SU-DHL-6 (cell line): ENCODE measurements at regions not wholly inside any gene's neighbourhood (a gene's known extent, or its start where the extent isn't known, plus 50 kb on each side); places are given as distances from the start of the nearest gene placed in this dataset.

Experiments
- H2AFZ ChIP-seq: fragments of 200-600 bp; sonication (generic); 2 replicates; pipeline ENCODE4 v1.6.1; 2014; ENCODE audit warnings: low read depth, mild to moderate bottlenecking, moderate library complexity, mixed read lengths, antibody characterized with exemption, low read length; ENCODE audit not compliant: severe bottlenecking
- H3F3A ChIP-seq: fragments of 200-600 bp; shearing (Covaris generic); 2 replicates; pipeline ENCODE4 v1.6.0; 2016; ENCODE audit warnings: antibody characterized with exemption, mild to moderate bottlenecking; ENCODE audit not compliant: insufficient read depth
- H3K27ac ChIP-seq: fragments of 200-600 bp; sonication (generic); 2 replicates; pipeline ENCODE4 v1.5.1; 2016; ENCODE audit warnings: low read depth, mild to moderate bottlenecking, low read length, moderate library complexity, mixed read lengths
- H3K27me3 ChIP-seq: fragments of 200-600 bp; sonication (generic), shearing (Covaris generic); 2 replicates; pipeline ENCODE4 v1.6.0; 2014; ENCODE audit warnings: mild to moderate bottlenecking, low read length
- H3K36me3 ChIP-seq: fragments of 200-600 bp; sonication (generic); 2 replicates; pipeline ENCODE4 v1.6.1; 2014; ENCODE audit warnings: mild to moderate bottlenecking, low read length, mixed read lengths
- H3K4me2 ChIP-seq: fragments of 300-600, 200-600 bp; shearing (Covaris generic), sonication (generic); 2 replicates; pipeline ENCODE4 v1.6.0; 2014; ENCODE audit warnings: low read length, low read depth, mild to moderate bottlenecking; ENCODE audit not compliant: poor library complexity, severe bottlenecking
- H3K4me3 ChIP-seq: fragments of 200-600 bp; sonication (generic); 2 replicates; pipeline ENCODE4 v1.5.1; 2014; ENCODE audit warnings: antibody characterized with exemption, low read length, mild to moderate bottlenecking, mixed read lengths; ENCODE audit not compliant: insufficient read depth, poor library complexity, severe bottlenecking
- H3K79me2 ChIP-seq: fragments of 200-600 bp; sonication (generic); 2 replicates; pipeline ENCODE4 v1.6.1; 2014; ENCODE audit warnings: mild to moderate bottlenecking, low read length, moderate library complexity; ENCODE audit not compliant: insufficient read depth
- H3K9ac ChIP-seq: fragments of 200-600 bp; sonication (generic); 2 replicates; pipeline ENCODE4 v1.7.0; 2014; ENCODE audit warnings: mild to moderate bottlenecking, low read length
- H3K9me2 ChIP-seq: fragments of 200-600 bp; sonication (generic); replicated peaks from 2 replicates; pipeline ENCODE4 v1.6.1; 2014; ENCODE audit warnings: low read length; ENCODE audit not compliant: insufficient read depth
- H3K9me3 ChIP-seq: fragments of 200-600 bp; sonication (generic); 2 replicates; pipeline ENCODE4 v1.6.1; 2014; ENCODE audit warnings: low read length, mixed read lengths; ENCODE audit not compliant: insufficient read depth
- H4K20me1 ChIP-seq: fragments of 200-600 bp; sonication (generic); 2 replicates; pipeline ENCODE4 v1.6.1; 2014; ENCODE audit warnings: low read depth, mild to moderate bottlenecking, antibody characterized with exemption, low read length, moderate library complexity, mixed read lengths
- CTCF ChIP-seq: fragments of 200-600 bp; sonication (generic); IDR thresholded peaks from one replicate; pipeline ENCODE4 v1.5.1; 2017; ENCODE audit warnings: antibody characterized with exemption, mild to moderate bottlenecking, low read length, moderate library complexity; ENCODE audit not compliant: insufficient read depth, poor library complexity, severe bottlenecking
- EZH2phosphoT487 ChIP-seq: fragments of 200-600 bp; sonication (generic), shearing (Covaris generic); conservative IDR thresholded peaks from 2 replicates; pipeline ENCODE4 v1.6.1; 2018; ENCODE audit warnings: mild to moderate bottlenecking, antibody characterized with exemption, low read length, moderate library complexity, mixed read lengths

- H3K4me3 ChIP-seq, result no peak overlapping the region
- TF ChIP-seq EZH2phosphoT487 (no peak), CTCF (no peak)
- H3K9ac ChIP-seq, result no peak overlapping the region
- H3K9me2 ChIP-seq, result no peaks in the 10 kb centered on the region
- H3K27me3 ChIP-seq, result no peaks in the 10 kb centered on the region
- H3K79me2 ChIP-seq, result no peaks in the 10 kb centered on the region
- H3F3A ChIP-seq, result no peaks in the 10 kb centered on the region
- no peak overlapping the region for H3K4me2 ChIP-seq
- no peaks in the 10 kb centered on the region for H3K9me3 ChIP-seq
- no peaks in the 10 kb centered on the region for H3K36me3 ChIP-seq
- H3K27ac ChIP-seq, result no peak overlapping the region
- H2AFZ ChIP-seq, result no peak overlapping the region
- no peaks in the 10 kb centered on the region for H4K20me1 ChIP-seq
Observed at GRCh38 chr14:30296931-30297405, 262.0 kb upstream of the G2E3 start.

DNA sequence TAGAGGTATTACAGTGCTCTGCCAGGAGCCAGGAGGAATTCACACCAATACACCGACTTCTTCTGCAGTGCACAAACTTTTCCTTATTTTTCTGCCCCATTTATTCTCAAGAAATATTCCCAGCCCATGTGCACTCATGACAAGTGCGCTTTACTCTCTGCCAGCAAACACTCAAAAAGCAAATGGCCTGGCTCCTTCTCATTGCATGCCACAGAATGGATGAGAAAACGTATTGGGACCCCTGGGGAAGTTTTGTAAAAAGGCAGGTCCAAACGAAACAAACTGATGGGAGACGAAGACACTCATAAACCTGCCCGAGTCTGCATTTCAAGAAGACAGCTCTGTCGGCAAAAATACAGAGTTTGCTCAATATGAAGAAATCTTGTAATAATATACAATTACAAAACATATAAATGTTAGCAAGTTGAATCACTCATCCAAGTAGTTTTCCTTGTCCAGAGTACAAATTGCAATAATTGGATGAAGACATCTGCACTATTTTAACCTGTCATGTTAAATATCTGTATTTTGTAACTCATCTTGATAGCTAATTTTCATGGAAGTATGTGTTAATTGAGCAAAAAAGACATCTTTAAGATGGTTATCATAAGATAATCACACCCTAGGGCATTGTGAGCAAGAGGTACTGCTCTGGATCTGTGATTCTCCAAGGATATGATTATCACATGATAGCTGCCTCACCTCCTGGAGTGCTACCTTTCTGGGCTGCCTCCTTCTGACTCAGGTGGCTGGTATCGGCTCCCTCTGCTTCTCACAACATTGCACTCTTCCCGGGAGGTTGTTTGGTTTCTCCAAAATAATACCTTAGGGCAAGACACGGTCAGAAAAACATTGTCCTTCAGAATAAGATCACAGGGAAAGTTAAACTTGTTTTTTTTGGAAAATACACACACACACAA is 260.8 kb upstream of the G2E3 start:
- no peaks in the 10 kb centered on the region for H4K20me1 ChIP-seq
- no peaks in the 10 kb centered on the region for H3K9me2 ChIP-seq
- H3F3A ChIP-seq, result no peaks in the 10 kb centered on the region
- no peaks in the 10 kb centered on the region for H3K79me2 ChIP-seq
- no peaks in the 10 kb centered on the region for H3K36me3 ChIP-seq
- H3K4me2 ChIP-seq, result no peak overlapping the region
- TF ChIP-seq CTCF (no peak), EZH2phosphoT487 (no peak)
- H3K27ac ChIP-seq, result no peak overlapping the region
- no peak overlapping the region for H2AFZ ChIP-seq
- H3K9ac ChIP-seq, result no peak overlapping the region
- H3K4me3 ChIP-seq, result no peak overlapping the region
- no peaks in the 10 kb centered on the region for H3K27me3 ChIP-seq
- no peaks in the 10 kb centered on the region for H3K9me3 ChIP-seq

DNA sequence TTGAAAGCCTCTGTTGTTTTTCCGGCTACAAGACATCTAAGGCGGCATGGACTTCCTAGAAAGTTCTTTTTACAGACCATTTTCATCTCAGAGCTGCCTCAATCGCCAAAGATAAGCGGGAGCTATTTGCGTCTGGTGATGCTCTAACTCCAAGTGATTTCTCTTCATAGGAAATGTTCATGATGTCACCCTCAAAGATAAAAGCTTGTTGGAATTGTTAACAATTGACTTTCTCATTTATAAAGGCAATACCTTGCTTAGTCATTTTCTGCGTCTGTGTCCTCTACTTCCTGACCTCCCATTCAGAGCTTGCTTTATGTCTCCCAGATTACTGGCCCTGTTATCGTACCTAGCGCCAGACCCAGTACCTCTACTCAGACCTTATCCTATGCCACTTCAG is 259.0 kb upstream of the G2E3 start:
- no peaks in the 10 kb centered on the region for H3K79me2 ChIP-seq
- H2AFZ ChIP-seq, result no peak overlapping the region
- no peaks in the 10 kb centered on the region for H3K27me3 ChIP-seq
- TF ChIP-seq CTCF, result no peak
- TF ChIP-seq EZH2phosphoT487, result no peak
- no peaks in the 10 kb centered on the region for H4K20me1 ChIP-seq
- no peak overlapping the region for H3K4me3 ChIP-seq
- H3K9me3 ChIP-seq, result no peaks in the 10 kb centered on the region
- no peaks in the 10 kb centered on the region for H3K36me3 ChIP-seq
- no peaks in the 10 kb centered on the region for H3F3A ChIP-seq
- no peak overlapping the region for H3K9ac ChIP-seq
- H3K27ac ChIP-seq, result no peak overlapping the region
- H3K4me2 ChIP-seq, result no peak overlapping the region
- H3K9me2 ChIP-seq, result no peaks in the 10 kb centered on the region
